Endometrium (tissue), 2 donors: ENCODE measurements at regions not wholly inside any gene's neighbourhood (a gene's known extent, or its start where the extent isn't known, plus 50 kb on each side); places are given as distances from the start of the nearest gene placed in this dataset.

Experiments
- FAIRE-seq: peaks from 2 replicates; lab custom pipeline; 2012; peaks lifted over from hg19 to GRCh38; lab: Jason Lieb, UNC
- donor health status: control.
- donor health status: control.

DNA sequence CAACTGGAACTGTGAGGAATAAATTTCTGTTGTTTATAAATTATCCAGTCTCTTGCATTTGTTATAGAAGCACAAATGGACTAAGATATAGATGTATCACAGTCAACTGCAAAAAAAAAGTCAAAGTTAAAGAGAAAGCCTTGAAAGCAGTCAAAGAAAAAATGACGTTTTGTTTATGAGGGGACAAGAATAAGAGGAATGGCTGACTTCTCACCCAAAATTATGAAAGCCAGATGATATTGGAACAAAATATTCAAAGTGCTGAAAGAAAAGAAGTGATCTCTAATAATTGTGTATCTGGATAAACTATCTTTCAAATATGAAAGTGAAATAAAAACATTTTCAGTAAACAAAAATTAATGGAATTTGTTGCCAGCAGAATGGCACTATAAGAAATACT lies 171.8 kb upstream of the IGF1R start:
- FAIRE-seq = no peak

DNA sequence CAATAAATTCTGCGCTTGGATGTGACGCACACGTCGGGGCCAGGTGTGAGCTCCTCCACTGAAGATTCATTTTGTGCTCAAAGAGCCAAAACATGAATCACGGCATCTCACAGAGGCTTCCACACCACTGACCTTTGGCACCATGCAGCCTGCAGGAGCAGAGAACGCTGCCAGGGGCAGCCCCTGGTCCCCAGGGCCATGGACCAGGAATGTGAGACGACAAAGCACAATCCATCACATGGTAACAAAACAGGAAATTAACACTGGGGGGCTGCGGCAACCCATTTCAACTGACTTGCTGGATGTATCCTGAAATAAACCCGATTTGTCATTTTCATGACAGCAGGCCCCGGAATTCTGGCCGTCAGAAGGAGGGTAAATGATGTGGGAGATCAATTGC lies 167.5 kb upstream of the IGF1R start:
- FAIRE-seq = no peak

DNA sequence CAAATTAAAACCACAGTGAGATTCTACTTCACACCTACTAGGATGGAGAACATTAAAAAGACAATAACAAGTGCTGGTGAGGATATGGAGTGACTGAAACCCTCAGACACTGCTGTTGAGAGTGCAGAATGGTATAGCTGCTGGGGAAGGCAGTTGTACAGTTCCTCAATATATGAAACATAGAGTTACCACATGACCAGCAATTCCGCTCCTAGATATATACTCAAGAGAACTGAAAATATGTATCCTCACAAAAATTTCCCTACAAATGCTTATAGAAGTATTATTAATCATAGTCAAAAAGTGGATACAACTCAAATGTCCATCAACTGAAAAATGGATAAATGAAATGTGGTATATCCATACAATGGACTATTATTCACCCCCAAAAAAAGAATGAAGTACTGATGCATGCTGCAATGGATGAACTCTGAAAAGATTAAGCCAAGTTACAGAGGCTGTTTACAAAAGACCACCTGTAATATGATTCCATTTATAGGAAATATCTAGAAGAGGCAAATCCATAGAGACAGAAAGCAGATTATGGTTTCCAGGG lies 164.7 kb upstream of the IGF1R start:
- no peak for FAIRE-seq

DNA sequence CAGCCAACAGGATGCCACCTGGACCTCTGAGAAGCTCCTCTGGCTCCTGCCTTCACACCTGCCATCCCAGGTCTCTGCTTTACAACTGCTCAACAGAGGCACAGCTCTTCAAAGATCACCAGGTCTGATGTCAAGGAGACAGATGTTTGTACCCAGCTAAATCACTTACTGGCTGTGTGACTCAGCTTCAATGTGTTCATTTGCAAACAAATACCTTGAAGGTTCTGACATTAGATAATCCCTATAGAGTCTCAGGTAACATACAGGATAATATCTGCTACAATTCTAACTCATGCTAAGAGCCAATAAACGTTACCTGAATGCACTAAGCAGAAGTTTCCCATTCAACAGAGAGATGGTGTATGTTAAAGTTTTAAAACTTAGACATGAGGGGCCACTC lies 163.4 kb upstream of the IGF1R start:
- no peak for FAIRE-seq

DNA sequence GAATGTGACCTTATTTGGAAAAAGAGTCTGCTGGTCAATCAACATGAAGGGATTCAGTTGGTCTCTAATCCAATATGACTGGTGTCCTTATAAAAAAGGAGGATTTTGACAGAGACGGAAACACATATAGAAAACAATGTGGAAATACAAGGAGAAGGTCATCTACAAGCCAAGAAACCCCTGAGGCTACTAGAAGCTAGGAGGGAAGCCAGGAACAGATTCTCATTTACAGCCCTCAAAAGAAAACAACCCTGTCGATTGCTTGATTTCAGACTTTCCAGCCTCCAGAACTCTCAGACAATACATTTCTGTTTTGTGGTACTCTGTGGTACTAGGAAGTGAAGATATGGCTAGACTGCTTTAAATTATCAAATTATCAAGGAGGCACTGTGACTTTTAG lies 162.9 kb upstream of the IGF1R start:
- no peak for FAIRE-seq

DNA sequence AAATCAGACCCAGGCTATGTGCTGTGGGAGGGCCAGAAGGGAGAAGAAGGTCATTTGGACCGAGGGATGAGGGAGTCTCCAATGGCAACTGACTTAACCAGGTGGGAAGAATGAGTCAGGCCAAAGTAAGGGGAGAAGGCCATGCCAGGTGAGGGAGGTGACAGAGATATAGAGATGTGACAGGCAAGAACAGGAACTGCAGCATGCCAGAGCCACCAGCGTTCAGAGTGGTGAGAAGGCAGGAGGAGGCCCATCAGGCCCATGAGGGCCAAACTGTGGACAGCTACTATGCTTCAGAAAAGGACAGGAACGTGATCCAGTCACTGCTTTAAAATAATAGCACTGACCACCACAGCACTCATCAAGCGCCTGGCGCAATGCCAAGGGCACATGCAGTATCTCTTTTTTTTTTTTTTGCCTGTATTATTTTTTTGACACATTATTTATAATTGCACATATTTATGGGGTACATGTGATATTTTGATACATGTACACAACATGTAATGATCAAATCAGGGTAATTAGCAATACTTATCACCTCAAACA lies 154.3 kb upstream of the IGF1R start:
- FAIRE-seq = no peak

DNA sequence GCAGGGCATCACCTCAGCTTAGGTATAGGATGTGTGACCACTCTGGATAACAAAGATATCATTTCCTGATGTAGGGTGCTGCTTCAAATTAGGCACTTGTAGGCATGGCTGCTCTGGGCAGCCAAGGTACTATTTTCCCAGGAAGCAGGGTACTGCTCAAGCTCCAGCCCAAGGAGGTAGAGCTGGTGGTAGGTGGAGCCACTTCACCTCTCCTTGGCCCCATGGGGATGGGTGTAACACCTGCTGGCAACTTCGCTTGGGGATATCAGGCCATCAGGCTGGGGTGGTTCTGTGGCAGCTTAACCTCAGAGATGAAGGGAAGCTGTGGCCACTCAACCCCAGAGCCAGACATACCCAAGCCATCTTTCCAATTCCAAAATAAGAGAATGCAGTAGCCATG lies 147.1 kb upstream of the IGF1R start:
- no peak for FAIRE-seq

DNA sequence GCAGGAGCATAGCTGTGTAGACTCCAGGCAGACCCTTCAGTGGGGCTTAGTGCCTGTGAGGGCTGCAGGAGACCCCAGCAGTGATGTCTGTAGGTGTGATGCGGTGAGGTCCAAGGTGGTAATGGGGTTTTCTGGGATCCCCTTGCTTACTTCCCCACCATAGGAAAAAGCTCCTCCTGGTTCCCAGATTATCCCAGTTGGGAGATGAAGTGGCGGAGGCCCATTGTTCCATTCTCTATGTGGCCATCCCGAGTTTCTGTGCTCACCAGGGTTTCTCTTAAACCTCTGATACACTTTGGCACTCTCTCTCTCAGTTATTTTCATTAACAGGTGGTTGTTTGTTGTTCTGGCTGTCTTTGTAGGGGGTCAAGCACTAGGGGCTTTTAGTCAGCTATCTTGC lies 146.7 kb upstream of the IGF1R start:
- FAIRE-seq = no peak

DNA sequence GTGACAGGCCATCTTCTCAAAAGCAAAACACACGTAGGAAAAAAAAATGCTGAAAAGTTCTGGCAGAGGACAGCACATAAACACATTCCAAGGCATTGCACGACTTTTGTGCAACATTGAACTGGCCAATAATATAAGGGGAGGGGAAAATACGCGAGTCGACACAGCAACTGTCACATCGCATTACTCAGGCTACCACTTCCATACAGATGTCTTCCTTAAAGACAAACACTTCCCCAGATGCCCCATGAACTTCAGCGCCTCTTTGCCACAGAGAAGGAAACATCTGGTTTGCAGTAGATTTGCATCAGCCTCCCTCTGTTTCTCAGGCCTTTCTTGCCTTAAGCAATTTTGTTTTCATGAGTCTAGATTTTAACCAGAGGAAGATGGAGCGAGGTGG lies 144.4 kb upstream of the IGF1R start:
- peak; percentile 48 for FAIRE-seq

DNA sequence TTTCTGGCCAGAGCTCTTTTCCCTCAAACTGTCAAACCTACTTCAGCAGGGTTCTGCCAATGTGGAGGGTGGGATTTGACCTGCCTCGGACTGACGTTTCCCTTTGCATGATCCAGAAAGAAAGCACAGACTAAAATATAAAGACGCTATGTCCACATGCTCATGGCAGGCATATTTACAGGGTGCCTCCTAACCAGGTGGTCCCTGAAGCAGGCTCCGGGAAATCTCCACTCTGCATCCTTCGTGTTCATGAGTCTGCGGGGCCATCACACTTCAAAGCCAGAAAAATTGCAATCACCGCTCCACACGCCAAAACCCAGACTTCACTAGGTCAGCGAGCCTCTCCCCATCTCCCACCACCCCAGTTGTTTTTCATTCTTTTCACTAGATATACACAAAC lies 143.3 kb upstream of the IGF1R start:
- FAIRE-seq = no peak

DNA sequence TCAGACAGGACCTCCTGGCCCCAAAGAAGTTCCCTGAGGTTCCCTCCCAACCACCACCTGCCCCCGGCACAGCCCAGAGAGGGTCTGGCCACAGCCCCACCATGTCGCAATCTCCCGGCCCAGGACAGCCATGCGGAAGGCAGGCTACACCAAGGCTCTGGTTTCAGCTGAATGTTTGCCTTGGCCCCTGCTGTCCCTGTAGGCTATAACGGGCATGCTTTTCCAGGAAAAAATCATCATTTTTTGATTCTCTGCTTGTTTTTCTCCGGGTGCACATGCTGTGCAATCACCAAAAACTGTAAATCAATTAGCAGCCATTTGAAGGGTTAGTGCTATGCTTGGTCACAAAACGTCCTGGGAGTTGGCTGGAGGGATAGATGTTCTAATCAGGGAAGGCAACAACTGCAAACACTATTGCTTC lies 142.7 kb upstream of the IGF1R start:
- FAIRE-seq = no peak

DNA sequence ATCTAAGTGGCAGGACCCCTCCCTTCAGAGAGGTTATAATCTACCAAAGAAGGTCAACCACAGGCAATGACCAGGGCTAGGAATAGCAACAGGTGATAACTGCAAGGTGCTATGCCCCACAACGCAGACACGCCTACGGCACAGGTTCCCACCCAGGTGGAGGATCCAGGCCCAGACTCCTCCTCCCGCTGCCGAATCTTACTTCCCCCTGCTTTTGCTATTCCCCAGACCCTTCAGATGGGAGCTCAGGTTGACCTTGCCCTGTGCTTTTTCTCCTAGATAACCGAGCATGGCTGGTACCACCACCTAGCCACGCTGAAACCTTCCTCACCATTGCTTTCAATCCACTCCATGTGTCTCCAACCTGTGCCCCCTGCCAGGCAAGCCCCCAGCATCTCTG lies 142.2 kb upstream of the IGF1R start:
- no peak for FAIRE-seq

DNA sequence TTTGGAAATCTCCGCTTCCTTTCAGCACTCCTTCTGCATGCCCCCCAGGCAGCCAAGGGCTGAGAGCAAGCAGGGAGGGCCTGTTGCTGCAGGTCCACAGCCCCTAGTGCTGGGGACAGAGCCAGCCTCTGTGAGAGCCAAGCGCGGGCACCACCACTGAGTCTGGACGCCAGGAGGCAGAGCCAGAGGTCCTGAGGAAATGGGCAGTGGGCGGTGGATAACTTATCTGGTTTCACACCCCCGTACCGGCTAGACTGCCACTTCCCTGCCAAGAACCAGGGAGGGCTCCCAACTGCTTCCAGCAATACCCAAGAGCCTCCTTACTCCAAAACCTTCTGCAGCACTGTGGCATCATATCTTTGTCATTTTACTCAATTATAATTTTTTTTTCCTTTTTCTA lies 141.6 kb upstream of the IGF1R start:
- no peak for FAIRE-seq

DNA sequence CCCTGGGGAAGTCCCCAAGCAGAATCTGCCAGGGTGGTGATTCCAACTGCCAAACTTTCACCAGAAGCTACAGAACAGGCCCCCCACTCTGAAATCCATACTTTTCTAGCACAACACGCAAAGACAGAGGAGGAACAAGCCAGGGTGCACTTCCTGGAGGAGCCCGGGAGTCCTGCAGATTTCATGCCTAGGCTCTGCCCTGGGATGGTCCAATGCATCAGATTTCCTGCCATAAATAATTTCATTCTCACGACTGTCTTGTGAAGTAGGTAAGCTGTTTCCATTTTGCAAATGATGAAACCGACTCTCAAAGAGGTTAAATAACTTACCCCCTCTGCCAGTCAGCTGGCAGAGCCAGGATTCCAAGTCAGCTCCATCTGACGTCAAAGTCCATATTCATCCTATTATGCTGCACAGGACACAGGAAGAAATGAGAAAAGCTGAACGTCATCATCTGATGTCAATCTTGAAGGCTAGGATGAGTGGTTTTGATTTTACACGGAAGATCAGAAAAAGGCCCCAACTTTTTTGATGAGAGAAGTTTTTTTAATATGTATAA lies 134.8 kb upstream of the IGF1R start:
- no peak for FAIRE-seq

DNA sequence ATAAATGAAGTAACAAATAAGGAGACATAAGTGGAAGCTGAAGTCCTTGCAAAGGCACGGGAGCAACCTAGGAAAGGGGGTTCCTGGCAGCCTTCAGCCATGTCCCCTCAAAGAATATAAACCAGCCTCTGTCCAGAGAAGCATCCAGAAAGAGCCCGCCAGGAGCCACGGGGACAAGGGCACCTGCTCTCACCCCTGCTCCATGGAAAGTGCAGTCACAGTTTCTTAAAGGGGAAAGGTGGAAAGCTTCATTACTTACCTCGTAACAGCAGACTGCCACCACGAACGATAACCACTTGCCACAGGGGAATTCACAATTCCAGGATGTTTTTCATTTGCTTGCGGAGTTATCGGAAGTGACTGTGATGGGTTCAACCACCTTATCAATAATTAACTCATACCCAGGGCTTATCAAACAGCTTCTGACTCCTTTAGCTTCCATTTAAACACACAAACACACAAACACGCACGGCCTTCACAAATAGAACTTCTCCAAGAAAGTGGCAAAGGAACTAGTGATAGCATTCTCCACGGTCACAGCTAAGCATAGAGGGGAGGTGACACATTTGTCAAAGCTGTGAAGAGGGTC lies 134.2 kb upstream of the IGF1R start:
- no peak for FAIRE-seq

DNA sequence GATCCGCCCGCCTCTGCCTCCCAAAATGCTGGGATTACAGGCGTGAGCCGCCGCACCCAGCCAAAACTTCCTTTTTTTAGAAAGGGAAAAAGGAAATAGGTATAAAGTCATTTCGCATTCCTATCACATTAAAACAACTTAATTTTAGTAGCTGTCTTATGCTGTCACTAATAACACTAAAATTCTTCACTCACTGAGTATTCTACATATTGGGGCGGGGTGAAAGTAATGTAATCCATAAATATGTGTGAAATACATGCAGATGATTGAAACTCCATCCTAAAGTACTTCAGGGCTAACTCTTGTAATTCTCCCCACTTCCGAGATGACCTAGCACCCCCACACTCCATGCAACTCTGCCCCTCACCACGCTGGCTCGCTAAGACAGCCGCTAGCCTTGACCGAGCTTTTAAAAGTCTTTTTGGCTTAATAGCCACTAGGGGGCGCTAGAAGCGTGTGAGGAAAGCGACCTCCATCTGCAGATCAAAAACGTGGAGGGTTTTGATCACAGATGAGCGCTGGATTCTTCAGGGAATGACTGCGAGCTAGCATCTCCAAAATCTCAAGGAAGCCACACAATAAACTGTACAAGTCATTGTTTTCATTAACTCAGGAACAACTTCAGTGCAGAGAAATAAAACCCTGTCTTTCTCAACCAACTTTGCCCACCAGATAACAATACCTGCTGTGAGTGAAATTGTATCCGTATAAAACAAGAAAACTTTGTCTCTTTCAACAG lies 129.3 kb upstream of the IGF1R start:
- no peak for FAIRE-seq

DNA sequence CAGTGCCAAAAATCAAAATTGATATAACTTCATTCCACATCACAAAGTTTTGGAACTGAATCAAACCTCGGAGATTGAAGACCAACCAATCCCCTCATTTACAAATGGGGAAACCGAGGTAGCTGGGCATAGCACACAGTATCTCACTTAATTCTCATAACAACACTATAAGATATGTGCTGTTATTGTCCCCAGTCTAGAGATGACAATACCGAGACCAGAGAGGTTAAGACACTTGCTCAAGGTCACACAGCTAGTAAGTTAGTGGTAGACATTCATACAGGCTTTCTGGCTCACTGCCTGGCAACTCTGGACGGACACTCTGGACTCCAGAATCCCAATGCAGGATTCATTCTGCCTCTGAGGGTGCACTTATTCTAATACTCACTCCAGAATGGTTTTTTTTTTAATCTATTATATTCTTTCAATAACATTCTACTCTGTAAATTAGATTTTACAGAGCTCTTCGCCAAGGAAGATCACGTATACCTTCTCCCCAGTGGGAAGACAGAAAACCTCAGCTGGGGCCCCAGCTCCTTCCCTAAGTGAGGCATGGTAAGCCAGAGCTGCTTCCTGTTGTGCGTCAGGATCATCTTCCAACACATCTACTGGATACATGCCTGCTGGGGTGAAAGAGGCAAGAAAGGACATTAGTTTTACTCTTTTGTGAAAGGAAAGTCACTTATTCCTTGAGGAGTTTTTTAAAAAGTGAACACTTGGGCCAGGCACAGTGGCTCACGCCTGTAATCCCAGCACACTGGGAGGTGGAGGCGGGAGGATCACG lies 128.4 kb upstream of the IGF1R start:
- FAIRE-seq = no peak

DNA sequence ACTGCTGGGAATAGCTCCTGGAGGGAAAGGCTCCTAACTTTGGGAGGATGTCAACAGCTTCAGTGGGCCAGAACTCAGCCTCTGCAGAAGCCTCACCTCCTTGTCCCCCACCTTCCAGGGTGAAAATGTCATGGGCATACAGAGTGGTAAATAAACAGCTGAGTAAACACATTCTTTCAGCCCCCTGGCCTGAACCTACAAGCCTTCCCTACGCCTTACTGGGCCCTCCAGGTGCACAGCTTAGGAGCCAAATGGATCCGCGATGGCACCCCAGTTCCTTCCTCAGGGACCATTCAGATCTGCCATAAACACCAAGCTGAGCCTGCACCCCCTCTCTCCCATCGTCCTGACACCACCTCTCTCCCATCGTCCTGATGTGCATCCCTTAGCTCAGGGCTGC lies 126.2 kb upstream of the IGF1R start:
- no peak for FAIRE-seq

DNA sequence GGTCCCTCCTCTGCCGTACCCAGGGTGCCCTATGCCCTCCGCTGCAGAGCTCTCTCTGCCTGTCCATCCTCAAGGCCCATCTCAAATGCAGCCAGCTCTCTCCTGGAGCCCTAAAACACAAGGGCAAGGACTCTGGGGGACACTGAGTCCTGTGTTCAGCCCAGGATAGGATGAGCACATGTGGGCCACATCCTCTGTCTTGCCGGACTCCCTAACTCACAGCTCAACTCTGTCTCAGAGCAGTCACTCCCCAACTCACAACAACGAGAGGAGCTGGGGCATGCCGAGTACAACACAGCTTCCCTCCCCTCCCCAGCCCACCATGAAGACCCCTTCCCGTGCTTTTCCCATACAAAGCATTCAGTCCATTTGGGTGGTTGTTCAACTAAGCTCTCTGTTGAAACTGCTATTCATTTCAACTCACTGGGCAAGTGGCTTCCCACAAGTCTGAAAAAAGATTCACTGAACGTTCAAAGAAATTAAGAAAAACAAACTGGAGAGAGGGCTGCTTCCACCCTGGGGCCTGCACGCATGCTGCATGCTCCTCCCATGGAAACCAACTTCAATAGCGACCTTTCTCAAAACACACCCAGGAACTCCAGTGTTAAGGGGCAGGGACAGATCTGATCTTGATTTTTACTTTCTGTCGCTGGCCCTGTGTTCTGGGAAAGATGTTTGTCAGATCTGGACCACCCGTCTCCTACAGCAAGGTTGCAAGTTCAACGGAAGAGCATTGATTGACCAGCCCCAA lies 124.3 kb upstream of the IGF1R start:
- FAIRE-seq = no peak

DNA sequence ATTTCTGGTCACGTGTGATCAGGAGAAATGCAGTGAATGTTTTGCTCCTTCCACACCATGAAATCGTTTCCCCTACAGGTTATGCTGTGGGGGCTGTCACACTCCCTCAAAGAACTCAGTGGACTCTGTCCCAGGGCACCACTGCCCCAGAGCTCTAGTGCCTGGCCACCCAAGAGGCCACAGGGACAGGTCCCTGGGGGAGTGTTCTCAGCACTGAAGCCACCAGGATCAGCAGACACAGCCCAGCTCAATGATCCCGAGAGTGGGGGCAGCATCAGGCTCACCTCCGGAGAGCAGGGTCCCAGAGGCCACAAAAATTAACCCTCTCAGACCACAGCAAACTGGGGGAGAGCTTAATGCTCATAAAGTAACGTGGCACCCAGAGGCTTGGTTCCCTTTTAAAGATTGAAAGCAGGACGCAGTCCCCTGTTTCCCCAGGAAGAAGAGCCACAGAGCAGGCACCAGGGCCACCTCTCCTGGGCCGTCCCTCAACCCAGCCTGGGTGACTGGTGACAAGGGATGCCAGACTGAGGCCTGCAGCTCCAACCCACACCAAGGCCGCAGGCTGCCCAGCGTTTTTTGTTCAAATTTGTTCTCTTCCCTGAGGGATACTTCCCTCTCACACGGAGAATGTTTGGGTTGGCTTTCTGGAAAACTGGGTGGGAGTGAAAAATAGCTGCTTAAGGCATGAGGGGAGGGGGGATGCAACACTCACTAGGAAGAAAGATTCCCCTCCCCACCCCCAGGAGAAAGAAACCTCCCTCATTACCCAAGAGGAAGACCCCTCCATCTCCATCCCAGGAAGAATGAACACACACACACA lies 123.3 kb upstream of the IGF1R start:
- no peak for FAIRE-seq

DNA sequence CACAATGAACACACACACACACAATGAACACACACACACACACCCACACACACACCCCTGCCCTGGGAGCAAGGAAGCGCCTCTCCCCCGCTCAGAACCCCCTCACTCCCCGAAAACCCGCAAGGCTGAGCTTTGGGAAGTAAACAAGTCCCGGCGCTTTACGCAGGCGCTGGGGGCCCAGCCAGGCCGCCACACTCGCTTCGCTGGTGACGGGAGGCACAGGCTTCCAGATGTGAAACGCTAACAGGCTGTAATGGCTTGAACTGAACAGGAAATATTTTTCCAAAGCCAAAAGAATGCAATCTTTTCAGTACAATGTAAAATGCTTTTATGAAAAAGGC lies 122.7 kb upstream of the IGF1R start:
- FAIRE-seq = no peak
